HG03571 (cell line): ENCODE measurements at regions not wholly inside any gene's neighbourhood (a gene's known extent, or its start where the extent isn't known, plus 50 kb on each side); places are given as distances from the start of the nearest gene placed in this dataset.
"Not testable (repeated sequence)": the region's sequence is repeated elsewhere in the genome, so short reads cannot be mapped to it uniquely, and the experiment has no call there.

Experiments used
- ATAC-seq: cut with Tn5 transposase; IDR thresholded peaks from one replicate; pipeline ENCODE4 v1.9.1; 2021; ENCODE audit not compliant: unreplicated experiment

DNA sequence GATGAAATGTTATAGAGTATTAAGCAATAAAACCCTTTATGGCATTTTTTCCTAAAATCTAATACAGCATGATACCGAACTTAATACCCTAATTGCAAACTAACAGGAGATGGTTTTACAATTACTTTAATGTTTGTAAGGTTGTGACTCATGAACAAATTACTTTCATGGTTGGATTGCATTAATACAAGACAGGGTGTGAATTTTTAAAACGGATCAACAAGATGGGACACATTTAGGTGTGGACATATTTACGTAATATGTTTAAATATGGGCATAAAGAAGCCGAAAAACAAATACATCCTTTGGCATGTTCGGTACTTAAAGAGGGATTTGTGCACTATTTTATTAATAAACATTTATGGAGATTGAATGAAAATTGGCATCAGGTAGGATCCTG lies 168.3 kb upstream of the SPRY2 start:
- ATAC-seq, result no peak

- no peak for ATAC-seq
Measured at GRCh38 chr13:80508031-80508430, 167.1 kb upstream of the SPRY2 start.

DNA sequence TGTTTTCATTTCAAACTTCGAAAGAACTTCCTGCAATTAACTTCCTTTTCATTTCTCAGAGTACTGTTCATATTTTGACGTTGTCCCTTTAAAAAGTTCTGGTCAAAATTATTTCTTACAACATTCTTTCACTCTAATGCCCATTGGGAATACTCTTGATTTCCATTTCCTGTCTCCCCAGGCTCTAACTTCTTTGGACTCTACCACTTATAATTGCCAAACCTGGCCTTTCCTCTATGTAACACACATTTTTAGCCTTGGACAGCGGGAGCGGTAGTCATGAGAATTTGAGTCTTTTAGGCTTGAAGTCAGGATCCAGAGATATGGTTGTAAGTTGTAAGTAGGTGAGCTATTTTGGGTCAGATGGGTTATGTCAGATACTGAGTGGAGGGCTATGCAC lies 163.5 kb upstream of the SPRY2 start:
- ATAC-seq, result no peak

DNA sequence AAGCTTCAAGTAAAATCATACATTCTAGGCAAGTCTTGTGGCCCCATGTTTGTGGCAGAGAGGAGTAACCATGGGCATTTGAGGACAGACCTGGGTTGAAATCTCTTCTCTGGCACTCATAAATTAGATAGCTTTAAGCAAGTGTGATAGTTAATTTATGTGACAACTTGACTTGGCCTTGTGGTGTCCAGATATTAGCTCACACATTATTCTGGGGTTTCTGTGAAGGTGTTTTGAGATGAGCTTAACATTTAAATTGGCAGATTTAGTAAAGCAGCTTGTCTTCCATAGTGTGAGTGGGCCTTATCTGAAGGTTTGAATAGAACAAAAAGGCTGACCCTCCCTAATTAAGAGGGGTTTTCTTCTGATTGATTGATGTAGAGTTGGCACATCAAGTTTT lies 161.4 kb upstream of the SPRY2 start:
- ATAC-seq, result no peak

DNA sequence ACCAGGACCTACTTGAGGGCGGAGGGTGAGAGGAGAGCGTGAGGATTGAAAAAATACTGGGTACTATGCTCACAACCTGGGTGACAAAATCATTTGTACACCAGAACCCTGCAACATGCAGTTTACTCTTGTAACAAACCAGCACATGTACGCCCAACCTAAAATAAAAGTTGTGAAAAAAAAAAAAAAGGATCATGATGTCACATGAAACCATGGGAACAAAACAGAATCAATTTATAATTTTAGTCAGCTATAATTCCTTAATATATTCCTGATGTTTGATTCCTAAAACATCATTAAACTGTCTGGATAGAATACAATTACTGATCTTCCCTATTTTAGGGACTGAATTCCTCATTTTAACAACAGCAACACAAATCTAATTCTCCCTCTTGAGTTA lies 160.6 kb upstream of the SPRY2 start:
- ATAC-seq, result no peak

GRCh38 chr13:80499536-80500290 lies 158.8 kb upstream of the SPRY2 start:
- no peak for ATAC-seq

- ATAC-seq, result no peak
Measured at GRCh38 chr13:80498433-80498832, 157.5 kb upstream of the SPRY2 start.

GRCh38 chr13:80497978-80498377 lies 157.1 kb upstream of the SPRY2 start:
- ATAC-seq, result no peak

- no peak for ATAC-seq
Measured at GRCh38 chr13:80497439-80497838, 156.5 kb upstream of the SPRY2 start.

DNA sequence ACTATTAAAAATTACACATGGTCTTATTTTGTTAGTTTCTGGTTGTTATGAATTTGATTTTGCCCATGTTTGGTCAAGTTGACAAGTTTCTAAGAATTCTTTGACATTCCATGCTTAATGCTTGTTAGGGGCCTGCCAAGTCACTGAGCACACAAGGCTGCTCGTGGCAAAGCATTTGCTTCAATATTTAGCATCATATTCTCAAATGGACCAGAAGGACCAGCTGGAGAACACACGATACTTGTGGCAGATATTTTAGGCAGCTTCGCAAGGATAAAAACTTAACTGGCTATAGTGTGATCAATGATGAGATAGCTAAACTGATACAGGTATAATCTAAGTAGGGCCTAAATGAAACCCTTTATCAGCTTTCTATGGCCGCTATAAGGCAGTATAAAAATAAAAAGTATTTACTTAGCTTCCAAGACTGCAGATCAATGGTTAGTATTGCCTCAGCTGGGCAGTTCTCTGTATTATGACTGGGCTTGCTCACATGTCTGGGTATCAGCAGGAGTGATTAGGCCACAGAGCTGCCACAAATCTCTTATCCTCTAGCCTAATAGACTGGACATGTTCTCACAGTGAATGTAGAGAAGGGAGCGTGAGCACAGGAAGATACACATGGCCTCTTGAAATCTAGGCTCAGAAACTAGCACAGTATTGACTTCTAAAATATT lies 155.9 kb upstream of the SPRY2 start:
- ATAC-seq, result no peak

GRCh38 chr13:80490491-80490943 lies 149.6 kb upstream of the SPRY2 start:
- ATAC-seq, result not testable (repeated sequence)

DNA sequence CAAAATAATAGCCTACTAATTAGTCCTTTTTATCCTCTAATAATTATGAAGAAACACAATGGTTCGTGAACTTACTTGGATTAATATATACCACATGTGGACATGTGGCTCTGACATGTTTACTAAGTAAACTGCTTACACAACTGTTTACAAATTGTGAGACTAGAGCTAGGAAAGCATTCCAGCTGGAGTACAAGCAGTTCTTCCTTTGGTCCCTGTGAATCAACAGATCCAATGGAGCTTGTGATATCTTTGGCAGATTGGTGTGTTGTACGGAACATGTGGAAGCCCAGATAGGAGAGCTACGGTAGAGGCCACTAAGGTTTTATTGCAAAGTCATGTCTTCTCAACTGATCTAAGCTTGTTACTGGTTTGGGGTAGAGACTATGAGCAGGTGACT lies 145.5 kb upstream of the SPRY2 start:
- no peak for ATAC-seq

- ATAC-seq, result no peak
Measured at GRCh38 chr13:80483157-80483556, 142.2 kb upstream of the SPRY2 start.

- no peak for ATAC-seq
Measured at GRCh38 chr13:80481588-80481987, 140.7 kb upstream of the SPRY2 start.

GRCh38 chr13:80477661-80478443 lies 136.9 kb upstream of the SPRY2 start:
- ATAC-seq, result no peak

GRCh38 chr13:80476953-80477352 lies 136.0 kb upstream of the SPRY2 start:
- no peak for ATAC-seq

DNA sequence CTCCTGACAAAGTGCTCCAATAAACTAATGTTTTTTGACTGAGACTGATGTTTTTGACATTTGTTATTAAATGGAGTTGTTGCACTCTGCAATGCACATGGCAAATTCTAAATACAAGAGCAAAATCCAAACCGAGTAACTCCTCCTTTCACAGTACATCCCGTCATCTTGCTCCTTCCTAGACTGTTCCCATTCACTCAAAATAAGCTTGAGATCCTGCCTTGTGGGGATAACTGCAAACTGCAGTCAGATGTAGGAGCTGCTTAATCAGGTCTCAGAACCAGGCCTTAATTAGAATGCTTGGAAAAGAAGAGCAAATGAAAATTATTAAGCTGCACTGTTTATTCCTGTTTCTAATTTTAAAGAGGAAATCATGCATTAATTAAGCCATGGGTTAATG lies 134.8 kb upstream of the SPRY2 start:
- ATAC-seq, result no peak

DNA sequence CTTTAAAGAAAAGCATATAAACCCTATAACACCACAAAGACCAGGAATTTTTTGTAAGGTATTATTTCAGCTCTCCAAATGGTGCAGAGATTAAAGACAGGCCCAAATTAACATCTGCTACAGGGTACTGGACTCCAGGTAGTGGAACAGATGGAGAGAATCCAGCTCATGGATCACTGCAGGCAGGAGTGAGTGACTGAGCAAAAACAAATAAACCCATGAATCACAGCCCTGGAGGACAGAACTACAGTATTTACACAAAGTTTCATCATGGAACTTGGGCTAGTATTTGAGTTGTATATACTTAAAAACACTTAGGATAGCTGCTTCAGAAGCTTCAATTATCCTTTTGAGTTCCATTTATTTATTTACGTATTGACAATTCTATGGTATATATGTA lies 132.8 kb upstream of the SPRY2 start:
- no peak for ATAC-seq

GRCh38 chr13:80469853-80470381 lies 129.0 kb upstream of the SPRY2 start:
- no peak for ATAC-seq

GRCh38 chr13:80469105-80469852 lies 128.4 kb upstream of the SPRY2 start:
- ATAC-seq, result no peak

- ATAC-seq, result no peak
Measured at GRCh38 chr13:80465321-80465720, 124.4 kb upstream of the SPRY2 start.
